ENCODE measurements at regions not wholly inside any gene's neighbourhood (a gene's known extent, or its start where the extent isn't known, plus 50 kb on each side); places are given as distances from the start of the nearest gene placed in this dataset.

DNA sequence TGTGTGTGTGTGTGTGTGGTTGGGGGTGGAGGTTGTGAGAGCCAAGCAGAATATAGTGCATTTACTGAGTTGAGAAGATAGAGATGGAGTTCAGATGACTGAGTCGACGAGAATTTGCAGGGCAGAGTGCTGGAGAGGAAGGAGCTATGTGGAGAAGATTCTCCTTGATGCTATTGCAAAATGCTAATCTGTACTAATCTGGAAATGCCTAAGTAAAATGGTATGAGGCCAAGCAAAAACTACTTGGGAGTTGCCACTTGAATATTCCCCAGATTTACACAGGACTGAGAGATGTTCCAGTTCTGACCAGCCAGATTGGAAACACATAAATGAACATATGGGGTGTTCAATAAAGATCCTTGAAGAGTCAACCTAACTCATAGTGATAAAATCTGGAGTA is 316.4 kb downstream of the NSUN3 start:
- TF ChIP-seq GATA2 (IDR thresholded peaks at IDR 0.05; ENCODE audit: low read depth, low read length), result no peak
- TF ChIP-seq GATA3 (IDR thresholded peaks at IDR 0.05; ENCODE audit: low read depth, low read length), result no peak
